ENCODE measurements at regions not wholly inside any gene's neighbourhood (a gene's known extent, or its start where the extent isn't known, plus 50 kb on each side); places are given as distances from the start of the nearest gene placed in this dataset.

DNA sequence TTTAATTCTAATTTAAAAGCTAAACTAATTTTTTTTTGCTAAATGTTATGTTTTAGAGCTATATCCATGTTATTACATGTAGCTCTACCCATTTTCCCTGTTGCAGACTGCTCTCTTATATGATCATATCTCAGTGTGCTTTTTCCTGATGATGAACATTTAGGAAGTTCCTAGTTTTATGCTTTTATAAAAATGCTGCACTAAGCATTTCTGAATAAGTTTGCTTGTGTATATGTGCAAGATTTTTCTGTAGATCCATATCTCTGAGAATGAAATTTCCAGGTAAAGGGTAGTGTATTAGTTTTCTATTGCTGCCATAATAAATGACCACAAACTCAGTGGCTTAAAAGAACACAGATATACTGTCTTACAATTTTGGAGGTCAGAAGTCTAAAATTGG lies 374.4 kb upstream of the E2F7 start:
- TF ChIP-seq, protein P1, sequence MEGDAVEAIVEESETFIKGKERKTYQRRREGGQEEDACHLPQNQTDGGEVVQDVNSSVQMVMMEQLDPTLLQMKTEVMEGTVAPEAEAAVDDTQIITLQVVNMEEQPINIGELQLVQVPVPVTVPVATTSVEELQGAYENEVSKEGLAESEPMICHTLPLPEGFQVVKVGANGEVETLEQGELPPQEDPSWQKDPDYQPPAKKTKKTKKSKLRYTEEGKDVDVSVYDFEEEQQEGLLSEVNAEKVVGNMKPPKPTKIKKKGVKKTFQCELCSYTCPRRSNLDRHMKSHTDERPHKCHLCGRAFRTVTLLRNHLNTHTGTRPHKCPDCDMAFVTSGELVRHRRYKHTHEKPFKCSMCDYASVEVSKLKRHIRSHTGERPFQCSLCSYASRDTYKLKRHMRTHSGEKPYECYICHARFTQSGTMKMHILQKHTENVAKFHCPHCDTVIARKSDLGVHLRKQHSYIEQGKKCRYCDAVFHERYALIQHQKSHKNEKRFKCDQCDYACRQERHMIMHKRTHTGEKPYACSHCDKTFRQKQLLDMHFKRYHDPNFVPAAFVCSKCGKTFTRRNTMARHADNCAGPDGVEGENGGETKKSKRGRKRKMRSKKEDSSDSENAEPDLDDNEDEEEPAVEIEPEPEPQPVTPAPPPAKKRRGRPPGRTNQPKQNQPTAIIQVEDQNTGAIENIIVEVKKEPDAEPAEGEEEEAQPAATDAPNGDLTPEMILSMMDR (IDR thresholded peaks at IDR 0.05): no peak
- DNase-seq (ENCODE audit: low spot score) (no peak), ATAC-seq (ENCODE audit: low FRiP score) (no peak)

- TF ChIP-seq, protein P1 (IDR thresholded peaks at IDR 0.05): no peak
- DNase-seq (ENCODE audit: low spot score) (no peak), ATAC-seq (ENCODE audit: low FRiP score) (no peak)
Measured at GRCh38 chr12:77438644-77439043, 373.3 kb upstream of the E2F7 start.

GRCh38 chr12:77437206-77437605 lies 371.8 kb upstream of the E2F7 start:
- no peak for DNase-seq (ENCODE audit: low spot score)
- no peak for ATAC-seq (ENCODE audit: low FRiP score)
- TF ChIP-seq, protein P1 (IDR thresholded peaks at IDR 0.05): no peak

GRCh38 chr12:77435446-77436091 lies 370.2 kb upstream of the E2F7 start:
- no peak for ATAC-seq (ENCODE audit: low FRiP score)
- TF ChIP-seq, protein P1 (IDR thresholded peaks at IDR 0.05): no peak
- no peak for DNase-seq (ENCODE audit: low spot score)

GRCh38 chr12:77433799-77434198 lies 368.4 kb upstream of the E2F7 start:
- DNase-seq (ENCODE audit: low spot score) (no peak), ATAC-seq (ENCODE audit: low FRiP score) (no peak)

GRCh38 chr12:77429426-77429825 lies 364.1 kb upstream of the E2F7 start:
- TF ChIP-seq, protein P1 (IDR thresholded peaks at IDR 0.05): no peak
- ATAC-seq (ENCODE audit: low FRiP score): no peak
- no peak for DNase-seq (ENCODE audit: low spot score)

More at GRCh38 chr12:77433799-77434198, 368.4 kb upstream of the E2F7 start:
- TF ChIP-seq, protein P1 (IDR thresholded peaks at IDR 0.05): no peak

DNA sequence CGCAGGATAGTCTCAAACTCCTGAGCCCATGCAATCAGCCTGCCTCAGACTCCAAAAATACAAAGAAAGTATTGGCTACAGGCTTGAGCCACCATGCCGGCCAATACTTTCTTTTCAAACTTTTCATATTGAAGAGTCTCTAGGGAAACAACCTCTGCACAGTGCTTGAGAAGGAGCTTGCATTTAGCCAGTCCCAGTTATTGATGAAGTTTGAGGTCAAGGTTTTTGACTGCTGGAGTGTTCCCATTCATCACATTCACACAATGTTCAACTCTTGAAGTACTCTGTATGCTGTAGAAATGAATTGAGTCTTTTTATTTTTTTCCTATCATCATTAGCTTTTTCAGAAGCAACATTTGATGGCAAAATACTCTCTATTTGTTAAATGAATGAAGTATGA lies 355.8 kb upstream of the E2F7 start:
- ATAC-seq (ENCODE audit: low FRiP score): no peak

More for the DNA sequence above, 355.8 kb upstream of the E2F7 start:
- TF ChIP-seq, protein P1 (IDR thresholded peaks at IDR 0.05): no peak
- no peak for DNase-seq (ENCODE audit: low spot score)

Data from omental fat pad (tissue), 3 donors.